SU-DHL-6 (cell line): ENCODE measurements at regions not wholly inside any gene's neighbourhood (a gene's known extent, or its start where the extent isn't known, plus 50 kb on each side); places are given as distances from the start of the nearest gene placed in this dataset.

ENCODE experiments used
- EZH2phosphoT487 ChIP-seq: fragments of 200-600 bp; sonication (generic), shearing (Covaris generic); conservative IDR thresholded peaks from 2 replicates; pipeline ENCODE4 v1.6.1; 2018; ENCODE audit warnings: mild to moderate bottlenecking, antibody characterized with exemption, low read length, moderate library complexity, mixed read lengths
- TF ChIP-seq, protein P1 (sequence below): fragments of 200-600 bp; sonication (generic); IDR thresholded peaks from one replicate; pipeline ENCODE4 v1.5.1; 2017; ENCODE audit warnings: antibody characterized with exemption, mild to moderate bottlenecking, low read length, moderate library complexity; ENCODE audit not compliant: insufficient read depth, poor library complexity, severe bottlenecking

DNA sequence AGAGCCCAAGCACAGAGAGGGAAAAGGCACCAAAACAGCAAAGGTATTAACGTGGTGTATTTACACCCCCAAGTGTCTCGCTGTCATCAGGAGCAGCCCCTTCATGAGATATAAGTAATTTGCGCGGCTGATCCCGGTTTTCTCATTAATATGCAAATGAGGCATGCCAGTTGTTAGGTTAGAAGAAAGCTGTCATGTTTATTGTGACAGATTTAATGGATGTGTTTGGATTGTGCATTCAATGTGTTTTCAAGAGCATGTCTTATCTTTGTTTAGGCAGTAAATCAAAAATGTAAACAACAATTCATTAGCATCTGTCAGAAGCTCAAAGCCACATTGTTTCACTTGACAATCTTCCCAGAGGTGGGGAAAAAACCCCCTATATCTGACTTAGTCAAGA lies 56.5 kb upstream of the CTBP2 start:
- TF ChIP-seq, protein P1, sequence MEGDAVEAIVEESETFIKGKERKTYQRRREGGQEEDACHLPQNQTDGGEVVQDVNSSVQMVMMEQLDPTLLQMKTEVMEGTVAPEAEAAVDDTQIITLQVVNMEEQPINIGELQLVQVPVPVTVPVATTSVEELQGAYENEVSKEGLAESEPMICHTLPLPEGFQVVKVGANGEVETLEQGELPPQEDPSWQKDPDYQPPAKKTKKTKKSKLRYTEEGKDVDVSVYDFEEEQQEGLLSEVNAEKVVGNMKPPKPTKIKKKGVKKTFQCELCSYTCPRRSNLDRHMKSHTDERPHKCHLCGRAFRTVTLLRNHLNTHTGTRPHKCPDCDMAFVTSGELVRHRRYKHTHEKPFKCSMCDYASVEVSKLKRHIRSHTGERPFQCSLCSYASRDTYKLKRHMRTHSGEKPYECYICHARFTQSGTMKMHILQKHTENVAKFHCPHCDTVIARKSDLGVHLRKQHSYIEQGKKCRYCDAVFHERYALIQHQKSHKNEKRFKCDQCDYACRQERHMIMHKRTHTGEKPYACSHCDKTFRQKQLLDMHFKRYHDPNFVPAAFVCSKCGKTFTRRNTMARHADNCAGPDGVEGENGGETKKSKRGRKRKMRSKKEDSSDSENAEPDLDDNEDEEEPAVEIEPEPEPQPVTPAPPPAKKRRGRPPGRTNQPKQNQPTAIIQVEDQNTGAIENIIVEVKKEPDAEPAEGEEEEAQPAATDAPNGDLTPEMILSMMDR = no peak
- TF ChIP-seq EZH2phosphoT487 = no peak
